ENCODE measurements at regions not wholly inside any gene's neighbourhood (a gene's known extent, or its start where the extent isn't known, plus 50 kb on each side); places are given as distances from the start of the nearest gene placed in this dataset.

DNA sequence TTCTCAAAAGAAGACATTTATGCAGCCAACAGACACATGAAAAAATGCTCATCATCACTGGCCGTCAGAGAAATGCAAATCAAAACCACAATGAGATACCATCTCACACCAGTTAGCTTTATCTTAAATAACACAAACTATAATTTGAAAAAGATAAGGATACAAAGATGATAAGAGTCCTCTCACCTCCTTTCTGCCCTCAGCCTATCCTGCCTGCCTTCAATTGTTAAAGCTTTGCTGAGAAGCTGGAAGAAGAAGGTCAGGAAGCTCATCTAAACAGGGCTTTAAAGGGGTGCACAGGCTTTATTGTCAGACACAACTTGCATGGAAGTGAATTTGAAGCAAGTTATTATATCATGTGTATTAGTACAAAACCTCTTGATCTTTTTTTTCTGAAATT is 676.3 kb upstream of the GOT2 start:
- TF ChIP-seq, protein P1, sequence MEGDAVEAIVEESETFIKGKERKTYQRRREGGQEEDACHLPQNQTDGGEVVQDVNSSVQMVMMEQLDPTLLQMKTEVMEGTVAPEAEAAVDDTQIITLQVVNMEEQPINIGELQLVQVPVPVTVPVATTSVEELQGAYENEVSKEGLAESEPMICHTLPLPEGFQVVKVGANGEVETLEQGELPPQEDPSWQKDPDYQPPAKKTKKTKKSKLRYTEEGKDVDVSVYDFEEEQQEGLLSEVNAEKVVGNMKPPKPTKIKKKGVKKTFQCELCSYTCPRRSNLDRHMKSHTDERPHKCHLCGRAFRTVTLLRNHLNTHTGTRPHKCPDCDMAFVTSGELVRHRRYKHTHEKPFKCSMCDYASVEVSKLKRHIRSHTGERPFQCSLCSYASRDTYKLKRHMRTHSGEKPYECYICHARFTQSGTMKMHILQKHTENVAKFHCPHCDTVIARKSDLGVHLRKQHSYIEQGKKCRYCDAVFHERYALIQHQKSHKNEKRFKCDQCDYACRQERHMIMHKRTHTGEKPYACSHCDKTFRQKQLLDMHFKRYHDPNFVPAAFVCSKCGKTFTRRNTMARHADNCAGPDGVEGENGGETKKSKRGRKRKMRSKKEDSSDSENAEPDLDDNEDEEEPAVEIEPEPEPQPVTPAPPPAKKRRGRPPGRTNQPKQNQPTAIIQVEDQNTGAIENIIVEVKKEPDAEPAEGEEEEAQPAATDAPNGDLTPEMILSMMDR (IDR thresholded peaks at IDR 0.05; ENCODE audit: insufficient read depth, low read length, severe bottlenecking), result no peak
- no peak for FAIRE-seq
- Histone ChIP-seq H3K36me3 (ENCODE audit: control insufficient read depth, insufficient read depth, low read length) (no peaks in the 10 kb centered on the region), H3K4me3 (ENCODE audit: low read depth, low read length) (no peak overlapping the region), H3K27me3 (ENCODE audit: control insufficient read depth, insufficient read depth, low read length) (no peaks in the 10 kb centered on the region)
- DNase-seq (ENCODE audit: low read depth), result no peak

DNA sequence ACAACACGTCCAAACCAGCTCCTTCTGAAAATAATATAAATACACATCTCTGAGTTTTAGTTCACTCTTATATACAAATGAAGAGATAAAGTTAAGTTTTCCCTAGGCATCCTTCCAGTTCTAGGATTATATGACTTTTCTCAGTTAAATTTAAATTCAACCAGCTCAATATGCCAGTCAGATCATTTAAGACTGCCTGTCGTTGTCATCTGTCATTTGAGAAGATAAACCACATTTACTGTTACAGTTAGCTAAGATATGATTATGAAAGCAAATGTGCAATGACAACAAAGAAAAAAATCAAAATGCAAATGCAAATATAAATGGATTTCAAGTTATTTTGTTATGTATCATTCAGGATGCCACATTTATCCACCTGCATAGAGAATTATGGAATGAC is 671.7 kb upstream of the GOT2 start:
- Histone ChIP-seq H3K36me3 (ENCODE audit: control insufficient read depth, insufficient read depth, low read length) (no peaks in the 10 kb centered on the region), H3K27me3 (ENCODE audit: control insufficient read depth, insufficient read depth, low read length) (no peaks in the 10 kb centered on the region), H3K4me3 (ENCODE audit: low read depth, low read length) (no peak overlapping the region)
- no peak for FAIRE-seq
- TF ChIP-seq, protein P1 (IDR thresholded peaks at IDR 0.05; ENCODE audit: insufficient read depth, low read length, severe bottlenecking), result no peak
- no peak for DNase-seq (ENCODE audit: low read depth)

DNA sequence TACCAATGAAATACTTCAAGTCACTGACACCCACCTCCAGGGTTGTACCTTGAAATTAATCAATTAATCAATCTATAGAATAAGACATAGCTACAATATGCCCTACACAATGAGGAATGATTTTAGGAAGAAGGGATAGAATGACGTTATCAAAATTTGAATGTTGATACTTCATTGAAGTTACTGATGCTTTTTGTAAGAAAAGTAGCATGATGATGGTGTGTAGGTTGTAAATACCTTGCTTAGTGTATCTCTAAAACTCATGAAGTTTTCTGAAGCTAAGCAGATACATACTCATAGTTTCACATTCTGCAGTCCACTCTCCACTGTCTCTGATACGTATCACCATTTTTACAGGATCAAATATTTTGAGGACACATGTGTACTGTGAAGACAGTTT is 670.4 kb upstream of the GOT2 start:
- DNase-seq (ENCODE audit: low read depth), result no peak
- FAIRE-seq, result no peak
- Histone ChIP-seq H3K27me3 (ENCODE audit: control insufficient read depth, insufficient read depth, low read length) (no peaks in the 10 kb centered on the region), H3K36me3 (ENCODE audit: control insufficient read depth, insufficient read depth, low read length) (no peaks in the 10 kb centered on the region), H3K4me3 (ENCODE audit: low read depth, low read length) (no peak overlapping the region)
- TF ChIP-seq, protein P1 (IDR thresholded peaks at IDR 0.05; ENCODE audit: insufficient read depth, low read length, severe bottlenecking), result no peak

DNA sequence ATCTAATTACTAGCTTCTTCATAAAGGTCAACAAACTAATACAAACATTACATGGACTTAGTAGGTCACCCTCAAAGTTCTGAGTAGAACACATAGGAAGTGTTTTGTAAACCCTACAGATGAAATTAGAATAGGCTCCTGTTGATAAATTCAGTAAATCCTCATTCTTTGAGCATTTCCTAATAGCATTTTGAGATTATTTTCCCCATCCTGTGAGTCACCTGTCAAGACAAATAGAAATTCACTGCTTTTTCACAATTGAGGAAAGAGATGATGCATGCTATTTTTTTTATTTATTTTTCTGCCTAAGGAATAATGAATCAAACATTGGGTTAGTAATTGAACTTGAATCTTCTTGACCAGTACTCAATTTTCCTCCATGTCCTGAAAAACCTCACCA is 666.7 kb upstream of the GOT2 start:
- TF ChIP-seq, protein P1 (IDR thresholded peaks at IDR 0.05; ENCODE audit: insufficient read depth, low read length, severe bottlenecking), result no peak
- Histone ChIP-seq H3K4me3 (ENCODE audit: low read depth, low read length) (no peak overlapping the region), H3K36me3 (ENCODE audit: control insufficient read depth, insufficient read depth, low read length) (no peaks in the 10 kb centered on the region), H3K27me3 (ENCODE audit: control insufficient read depth, insufficient read depth, low read length) (no peaks in the 10 kb centered on the region)
- DNase-seq (ENCODE audit: low read depth), result no peak
- no peak for FAIRE-seq

DNA sequence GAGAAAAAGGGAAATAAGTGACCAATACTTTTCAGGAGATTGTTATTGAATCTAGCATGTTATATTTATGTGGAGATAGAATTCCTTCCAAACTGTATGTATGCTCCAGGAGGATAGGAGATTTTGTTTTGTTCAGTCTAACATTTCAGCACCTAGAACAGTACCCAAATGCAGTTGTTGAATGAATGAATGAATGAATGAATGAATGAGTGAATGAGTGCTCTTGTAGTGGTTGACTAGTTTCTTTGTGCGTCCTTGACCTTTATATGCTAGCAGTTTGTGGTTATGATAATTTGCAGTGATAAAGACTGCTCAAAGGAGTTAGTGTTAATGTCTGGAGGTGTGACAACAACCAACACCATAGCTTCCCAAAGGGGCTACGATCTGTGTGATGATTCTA is 663.5 kb upstream of the GOT2 start:
- no peak for FAIRE-seq
- DNase-seq (ENCODE audit: low read depth), result no peak
- Histone ChIP-seq H3K27me3 (ENCODE audit: control insufficient read depth, insufficient read depth, low read length) (no peaks in the 10 kb centered on the region), H3K4me3 (ENCODE audit: low read depth, low read length) (no peak overlapping the region), H3K36me3 (ENCODE audit: control insufficient read depth, insufficient read depth, low read length) (no peaks in the 10 kb centered on the region)
- TF ChIP-seq, protein P1 (IDR thresholded peaks at IDR 0.05; ENCODE audit: insufficient read depth, low read length, severe bottlenecking), result no peak

DNA sequence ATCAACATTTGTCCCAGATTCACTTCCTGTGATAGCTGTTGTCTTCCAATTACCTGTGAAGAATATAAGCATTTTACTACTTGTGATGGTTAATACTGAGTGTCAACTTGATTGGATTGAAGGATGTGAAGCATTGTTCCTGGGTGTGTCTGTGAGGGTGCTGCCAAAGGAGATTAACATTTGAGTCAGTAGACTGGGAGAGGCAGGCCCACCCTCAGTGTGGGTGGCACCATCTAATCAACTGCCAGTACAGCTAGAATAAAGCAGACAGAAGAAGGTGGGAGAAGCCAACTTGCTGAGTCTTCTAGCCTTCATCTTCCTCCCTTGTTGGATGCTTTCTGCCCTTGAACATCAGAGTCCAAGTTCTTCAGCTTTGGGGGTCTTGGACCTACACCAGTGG is 660.4 kb upstream of the GOT2 start:
- FAIRE-seq (no peak), DNase-seq (ENCODE audit: low read depth) (no peak)
- no peaks in the 10 kb centered on the region for H3K36me3 ChIP-seq (ENCODE audit: control insufficient read depth, insufficient read depth, low read length)
- H3K4me3 ChIP-seq (ENCODE audit: low read depth, low read length), result no peak overlapping the region
- TF ChIP-seq, protein P1 (IDR thresholded peaks at IDR 0.05; ENCODE audit: insufficient read depth, low read length, severe bottlenecking), result no peak
- H3K27me3 ChIP-seq (ENCODE audit: control insufficient read depth, insufficient read depth, low read length), result no peaks in the 10 kb centered on the region

All from bronchial epithelial cell (primary cell).